T-cell (primary cell): ENCODE measurements at regions not wholly inside any gene's neighbourhood (a gene's known extent, or its start where the extent isn't known, plus 50 kb on each side); places are given as distances from the start of the nearest gene placed in this dataset.

Experiments used
- ATAC-seq, 4 experiments: fragments of 200-7000 bp in 3 of 4; fragments of 150-1000 bp in 1 of 4; cut with Tn5 transposase; replicated peaks in 1 of 4; 1 replicate in 3 of 4; 2 replicates in 1 of 4; pipeline ENCODE4 v1.10.0; 2021; ENCODE audit warnings: moderate library complexity in 3 of 4, mild to moderate bottlenecking in 2 of 4, moderate number of reproducible peaks in 1 of 4
- CTCF ChIA-PET, 2 donors: fragments of 300-600 bp; sonication (Branson Sonifier 250); formaldehyde crosslinking; loops; one replicate each; lab custom pipeline; 2022; ENCODE audit warnings: antibody characterized with exemption in 2 of 2; lab: Charles Lee
- POLR2A ChIA-PET, 2 donors: fragments of 300-600 bp; sonication (Branson Sonifier 250); formaldehyde crosslinking; loops; one replicate each; lab custom pipeline; 2022; ENCODE audit warnings: antibody characterized with exemption in 2 of 2; lab: Charles Lee
- DNase-seq, 35 experiments: peaks; one replicate each; pipeline versions ENCODE4 v3.0.0 to v3.0.0-alpha.2; 2013 to 2023
- H3K27ac ChIP-seq: one replicate; pipeline ENCODE4 v1.5.1; 2013; ENCODE audit warnings: low read length
- H3K27me3 ChIP-seq, 2 experiments: replicated peaks in 1 of 2; 1 replicate in 1 of 2; 2 replicates in 1 of 2; pipeline versions ENCODE4 v1.6.1 to v1.7.0; 2013; ENCODE audit warnings: low read length in 1 of 2, mixed read lengths in 1 of 2; ENCODE audit not compliant: control insufficient read depth in 2 of 2, insufficient read depth in 2 of 2; ENCODE audit errors: extremely low read depth in 1 of 2
- H3K36me3 ChIP-seq, 2 donors: 1 replicate in 1 of 2; 2 replicates in 1 of 2; pipeline versions ENCODE4 v1.6.1 to v1.7.0; 2013; ENCODE audit warnings: low read length in 1 of 2; ENCODE audit not compliant: control insufficient read depth in 2 of 2, insufficient read depth in 1 of 2; ENCODE audit errors: extremely low read depth in 1 of 2
- H3K4me1 ChIP-seq, 2 experiments: 1 replicate in 1 of 2; 2 replicates in 1 of 2; pipeline versions ENCODE4 v1.6.1 to v1.7.0; 2013; ENCODE audit warnings: low read length in 2 of 2, mixed read lengths in 1 of 2; ENCODE audit not compliant: insufficient read depth in 2 of 2, control insufficient read depth in 1 of 2; ENCODE audit errors: extremely low read depth in 1 of 2
- H3K4me3 ChIP-seq, 2 donors: 1 replicate in 1 of 2; 2 replicates in 1 of 2; pipeline versions ENCODE4 v1.5.1 to v1.7.0; 2013; ENCODE audit warnings: mild to moderate bottlenecking in 2 of 2, low read length in 1 of 2, moderate library complexity in 1 of 2; ENCODE audit not compliant: control insufficient read depth in 1 of 2; ENCODE audit errors: extremely low read depth in 1 of 2
- H3K9me3 ChIP-seq: 2 replicates; pipeline ENCODE4 v1.7.0; 2013
- H3K27ac Mint-ChIP-seq, 2 donors: one replicate each; pipeline ENCODE4 v1.8.0; 2020 to 2021; ENCODE audit warnings: mild to moderate bottlenecking in 2 of 2, mixed read lengths in 2 of 2
- H3K27me3 Mint-ChIP-seq, 2 donors: one replicate each; pipeline ENCODE4 v1.8.0; 2021 to 2022; ENCODE audit warnings: mixed read lengths in 2 of 2
- H3K36me3 Mint-ChIP-seq: one replicate; pipeline ENCODE4 v1.8.0; 2021; ENCODE audit warnings: mixed read lengths
- H3K4me1 Mint-ChIP-seq, 3 donors: one replicate each; pipeline ENCODE4 v1.8.0; 2020 to 2022; ENCODE audit warnings: mixed read lengths in 3 of 3, mild to moderate bottlenecking in 1 of 3
- H3K4me3 Mint-ChIP-seq, 3 donors: one replicate each; pipeline ENCODE4 v1.8.0; 2020 to 2022; ENCODE audit warnings: mild to moderate bottlenecking in 3 of 3, mixed read lengths in 3 of 3, moderate library complexity in 3 of 3
- H3K9me3 Mint-ChIP-seq, 3 donors: one replicate each; pipeline ENCODE4 v1.8.0; 2020 to 2022; ENCODE audit warnings: mixed read lengths in 3 of 3
- WGBS: methylation state at CpG from one replicate; pipeline ENCODE4 v1.1.5; 2013; ENCODE audit warnings: missing lambda C conversion rate; ENCODE audit not compliant: insufficient coverage; 5-methylcytosine and 5-hydroxymethylcytosine counted together

- ChIA-PET CTCF (no interaction called here), POLR2A (no interaction called here)
- Mint-ChIP-seq H3K4me3 (no peak overlapping the region), H3K27ac (no peak overlapping the region), H3K9me3 (peaks cover 3 to 9% (median 9%) of the 10 kb centered on the region in 3 donors), H3K36me3 (no peaks in the 10 kb centered on the region), H3K27me3 (no peaks in the 10 kb centered on the region), H3K4me1 (no peaks in the 10 kb centered on the region)
- no peaks in the 10 kb centered on the region for H3K9me3 ChIP-seq
- no peaks in the 10 kb centered on the region for H3K4me1 ChIP-seq
- ATAC-seq: no peak
- DNase-seq: no peak
- 92% methylated on average over 2 of the region's 6 CpGs for WGBS
- H3K36me3 ChIP-seq: no peaks in the 10 kb centered on the region
- H3K27me3 ChIP-seq: no peaks in the 10 kb centered on the region
- no peak overlapping the region for H3K4me3 ChIP-seq
- no peak overlapping the region for H3K27ac ChIP-seq
These were observed 127.2 kb upstream of the PLSCR5 start for GRCh38 chr3:146732325-146732724.

DNA sequence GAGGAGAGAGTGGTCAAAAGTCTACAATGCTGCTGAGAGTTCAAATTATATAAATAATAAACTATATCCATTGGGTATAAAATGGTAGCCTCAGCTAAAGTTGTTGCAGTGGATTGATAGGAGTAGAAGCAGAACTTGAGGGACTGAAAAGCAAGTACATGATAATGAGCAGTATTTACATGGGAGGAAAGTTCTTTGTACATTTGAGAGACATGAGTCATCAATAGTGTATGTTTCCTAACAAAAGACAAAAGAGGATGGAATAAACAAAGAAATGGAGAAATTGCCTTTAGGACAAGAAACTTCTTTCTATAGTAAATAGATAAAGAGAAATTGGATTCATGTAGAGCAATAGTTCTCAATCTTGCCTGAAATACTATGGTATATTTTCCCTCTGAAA lies 110.0 kb upstream of the PLSCR5 start:
- Mint-ChIP-seq H3K4me3 (no peak overlapping the region), H3K9me3 (no peaks in the 10 kb centered on the region), H3K4me1 (no peaks in the 10 kb centered on the region), H3K27ac (no peak overlapping the region), H3K36me3 (no peaks in the 10 kb centered on the region), H3K27me3 (no peaks in the 10 kb centered on the region)
- Histone ChIP-seq H3K4me3 (no peak overlapping the region), H3K36me3 (no peaks in the 10 kb centered on the region), H3K27me3 (no peaks in the 10 kb centered on the region), H3K4me1 (no peaks in the 10 kb centered on the region), H3K27ac (no peak overlapping the region), H3K9me3 (no peaks in the 10 kb centered on the region)
- CTCF ChIA-PET: no interaction called here
- no peak for DNase-seq
- POLR2A ChIA-PET: no interaction called here
- ATAC-seq: no peak

- H3K36me3 Mint-ChIP-seq: no peaks in the 10 kb centered on the region
- H3K27ac Mint-ChIP-seq: no peak overlapping the region
- no peak overlapping the region for H3K4me3 Mint-ChIP-seq
- ATAC-seq (no peak), DNase-seq (no peak)
- Histone ChIP-seq H3K4me1 (no peaks in the 10 kb centered on the region), H3K27ac (no peak overlapping the region), H3K27me3 (no peaks in the 10 kb centered on the region), H3K4me3 (no peak overlapping the region), H3K9me3 (no peaks in the 10 kb centered on the region), H3K36me3 (no peaks in the 10 kb centered on the region)
- CTCF ChIA-PET: no interaction called here
- WGBS: no CpG with 5 or more reads among the region's 3 CpGs
- H3K9me3 Mint-ChIP-seq: no peaks in the 10 kb centered on the region
- POLR2A ChIA-PET: no interaction called here
- H3K4me1 Mint-ChIP-seq: no peaks in the 10 kb centered on the region
- H3K27me3 Mint-ChIP-seq: no peaks in the 10 kb centered on the region
These were observed 107.7 kb upstream of the PLSCR5 start for GRCh38 chr3:146712806-146713205.

- ChIA-PET CTCF (no interaction called here), POLR2A (no interaction called here)
- WGBS: no CpG with 5 or more reads among the region's 3 CpGs
- H3K36me3 Mint-ChIP-seq: no peaks in the 10 kb centered on the region
- Histone ChIP-seq H3K4me1 (no peaks in the 10 kb centered on the region), H3K27ac (no peak overlapping the region), H3K9me3 (no peaks in the 10 kb centered on the region), H3K4me3 (no peak overlapping the region), H3K36me3 (no peaks in the 10 kb centered on the region), H3K27me3 (no peaks in the 10 kb centered on the region)
- no peak for ATAC-seq
- no peaks in the 10 kb centered on the region for H3K4me1 Mint-ChIP-seq
- H3K4me3 Mint-ChIP-seq: no peak overlapping the region
- peaks cover 0 to 3% (median 2%) of the 10 kb centered on the region in 3 donors for H3K9me3 Mint-ChIP-seq
- no peak overlapping the region for H3K27ac Mint-ChIP-seq
- H3K27me3 Mint-ChIP-seq: no peaks in the 10 kb centered on the region
- no peak for DNase-seq
These were observed 104.8 kb upstream of the PLSCR5 start for GRCh38 chr3:146709969-146710368.

- Histone ChIP-seq H3K4me3 (no peak overlapping the region), H3K27ac (no peak overlapping the region), H3K27me3 (no peaks in the 10 kb centered on the region), H3K9me3 (no peaks in the 10 kb centered on the region), H3K4me1 (no peaks in the 10 kb centered on the region), H3K36me3 (no peaks in the 10 kb centered on the region)
- Mint-ChIP-seq H3K27me3 (no peaks in the 10 kb centered on the region), H3K4me3 (no peak overlapping the region), H3K27ac (no peak overlapping the region), H3K36me3 (no peaks in the 10 kb centered on the region), H3K9me3 (peaks cover 0 to 11% (median 2%) of the 10 kb centered on the region in 3 donors), H3K4me1 (no peaks in the 10 kb centered on the region)
- ATAC-seq (no peak), DNase-seq (no peak)
- ChIA-PET CTCF (no interaction called here), POLR2A (no interaction called here)
- WGBS: no CpG with 5 or more reads among the region's 2 CpGs
These were observed 100.1 kb upstream of the PLSCR5 start for GRCh38 chr3:146705225-146705624.

DNA sequence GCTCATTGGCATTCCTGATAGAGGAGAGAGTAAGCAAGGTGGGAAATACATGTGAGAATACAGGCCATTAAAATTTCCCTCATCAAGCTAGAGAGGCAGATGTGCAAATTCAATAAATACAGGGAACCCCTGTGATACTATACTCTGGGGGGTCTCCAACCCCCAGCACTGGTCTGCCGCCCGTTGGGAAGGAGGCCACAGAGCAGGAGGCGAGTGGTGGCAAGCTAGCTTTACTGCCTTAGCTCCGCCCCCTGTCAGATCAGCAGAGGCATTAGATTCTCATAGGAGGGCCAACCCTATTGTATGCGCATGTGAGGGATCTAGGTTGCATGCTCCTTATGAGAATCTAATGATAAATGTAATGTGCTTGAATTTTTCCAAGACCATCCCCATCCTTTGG lies 97.1 kb upstream of the PLSCR5 start:
- DNase-seq: no peak
- H3K4me1 Mint-ChIP-seq: no peaks in the 10 kb centered on the region
- Histone ChIP-seq H3K27me3 (no peaks in the 10 kb centered on the region), H3K4me1 (no peaks in the 10 kb centered on the region), H3K27ac (no peak overlapping the region), H3K4me3 (no peak overlapping the region), H3K9me3 (no peaks in the 10 kb centered on the region), H3K36me3 (no peaks in the 10 kb centered on the region)
- no peaks in the 10 kb centered on the region for H3K27me3 Mint-ChIP-seq
- POLR2A ChIA-PET: no interaction called here
- ATAC-seq: no peak
- H3K36me3 Mint-ChIP-seq: no peaks in the 10 kb centered on the region
- H3K9me3 Mint-ChIP-seq: peaks cover 0 to 11% (median 0%) of the 10 kb centered on the region in 3 donors
- CTCF ChIA-PET: no interaction called here
- H3K27ac Mint-ChIP-seq: no peak overlapping the region
- WGBS: 90% methylated on average over 3 of the region's 5 CpGs
- no peak overlapping the region for H3K4me3 Mint-ChIP-seq

DNA sequence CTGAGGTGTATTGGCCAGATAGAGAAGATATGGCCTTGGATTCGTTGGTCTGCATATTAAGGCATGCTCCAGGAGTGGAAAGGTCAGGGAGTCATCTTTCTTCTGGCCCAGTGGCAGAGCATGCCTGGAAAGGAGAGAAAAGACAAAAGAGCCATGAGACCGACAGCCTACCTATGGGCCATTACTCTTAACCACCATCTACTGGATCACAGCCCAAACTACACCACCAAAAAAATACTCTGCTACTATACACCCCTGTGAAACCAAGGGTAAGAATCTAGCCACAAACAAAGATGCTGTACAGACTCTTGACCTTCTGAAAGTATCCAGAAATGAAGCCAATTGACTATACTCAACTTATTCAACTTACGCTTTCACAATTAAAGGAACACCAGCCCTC lies 96.1 kb upstream of the PLSCR5 start:
- Histone ChIP-seq H3K9me3 (no peaks in the 10 kb centered on the region), H3K4me3 (no peak overlapping the region), H3K27me3 (no peaks in the 10 kb centered on the region), H3K36me3 (no peaks in the 10 kb centered on the region), H3K4me1 (no peaks in the 10 kb centered on the region), H3K27ac (no peak overlapping the region)
- no peaks in the 10 kb centered on the region for H3K36me3 Mint-ChIP-seq
- no peaks in the 10 kb centered on the region for H3K4me1 Mint-ChIP-seq
- ChIA-PET CTCF (no interaction called here), POLR2A (no interaction called here)
- no peak for ATAC-seq
- peaks cover 0 to 11% (median 0%) of the 10 kb centered on the region in 3 donors for H3K9me3 Mint-ChIP-seq
- H3K27me3 Mint-ChIP-seq: no peaks in the 10 kb centered on the region
- no peak overlapping the region for H3K27ac Mint-ChIP-seq
- WGBS: 89% methylated on average over 1 of the region's 3 CpGs
- DNase-seq: no peak
- H3K4me3 Mint-ChIP-seq: no peak overlapping the region
